ENCODE measurements at regions not wholly inside any gene's neighbourhood (a gene's known extent, or its start where the extent isn't known, plus 50 kb on each side); places are given as distances from the start of the nearest gene placed in this dataset.
A peak's percentile ranks its signal among the peaks of the same experiment; 100 is the strongest.

DNA sequence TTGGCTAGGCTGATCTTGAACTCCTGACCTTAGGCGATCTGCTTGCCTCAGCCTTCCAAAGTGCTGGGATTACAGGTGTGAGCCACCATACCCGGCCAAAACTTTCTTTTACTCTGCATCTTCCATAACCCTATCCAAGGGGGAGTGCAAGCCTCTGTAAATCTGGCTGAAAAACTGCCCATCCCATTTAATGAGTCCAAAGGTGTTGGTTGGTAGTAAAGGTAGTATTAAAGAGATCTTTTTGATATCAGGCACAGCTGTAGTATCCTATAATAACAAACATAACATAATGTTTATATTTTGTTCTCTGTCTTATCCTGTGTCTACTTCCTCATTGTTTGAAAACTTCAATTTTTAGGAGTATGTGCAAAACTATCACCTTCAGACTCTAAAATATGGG lies 559.8 kb upstream of the ATXN8OS start:
- H3K27me3 Mint-ChIP-seq (ENCODE audit: low read depth), result no peaks in the 10 kb centered on the region
- no peak overlapping the region for H3K27ac Mint-ChIP-seq (ENCODE audit: unreplicated experiment)
- no peaks in the 10 kb centered on the region for H3K4me1 Mint-ChIP-seq (ENCODE audit: low read depth)
- no peaks in the 10 kb centered on the region for H3K36me3 Mint-ChIP-seq (ENCODE audit: low read depth)
- DNase-seq (ENCODE audit: low spot score), result no peak
- no peak for TF ChIP-seq CTCF (IDR thresholded peaks at IDR 0.05)
- no peak overlapping the region for H3K4me3 Mint-ChIP-seq (ENCODE audit: unreplicated experiment)
- no peaks in the 10 kb centered on the region for H3K9me3 Mint-ChIP-seq (ENCODE audit: low read depth)

DNA sequence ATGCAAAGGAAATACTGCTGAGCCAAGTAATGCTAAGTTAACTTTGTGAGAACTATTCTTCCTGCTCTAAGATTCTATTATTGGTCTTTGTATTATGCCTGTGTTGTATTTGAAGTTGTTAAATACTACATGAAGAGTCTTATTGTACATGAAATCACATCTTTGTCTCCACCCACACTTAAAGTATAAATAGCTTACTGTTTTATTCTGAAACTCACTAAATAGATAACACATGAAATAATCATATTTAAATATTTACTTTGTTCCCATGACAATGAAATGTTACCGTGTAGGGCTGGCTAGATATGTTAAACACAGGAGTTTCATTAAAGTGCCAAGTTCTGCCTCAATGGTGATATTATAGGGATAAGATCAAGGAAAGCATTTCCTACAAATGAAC lies 562.1 kb upstream of the ATXN8OS start:
- H3K36me3 Mint-ChIP-seq (ENCODE audit: low read depth), result no peaks in the 10 kb centered on the region
- H3K4me1 Mint-ChIP-seq (ENCODE audit: low read depth), result no peaks in the 10 kb centered on the region
- no peaks in the 10 kb centered on the region for H3K27me3 Mint-ChIP-seq (ENCODE audit: low read depth)
- DNase-seq (ENCODE audit: low spot score), result no peak
- no peak for TF ChIP-seq CTCF (IDR thresholded peaks at IDR 0.05)
- no peak overlapping the region for H3K4me3 Mint-ChIP-seq (ENCODE audit: unreplicated experiment)
- no peaks in the 10 kb centered on the region for H3K9me3 Mint-ChIP-seq (ENCODE audit: low read depth)
- H3K27ac Mint-ChIP-seq (ENCODE audit: unreplicated experiment), result no peak overlapping the region

- H3K4me3 Mint-ChIP-seq (ENCODE audit: unreplicated experiment), result no peak overlapping the region
- H3K27me3 Mint-ChIP-seq (ENCODE audit: low read depth), result peaks cover 4% of the 10 kb centered on the region
Measured at GRCh38 chr13:69524459-69525150, 583.0 kb upstream of the ATXN8OS start.

GRCh38 chr13:69496981-69497380 lies 610.6 kb upstream of the ATXN8OS start:
- Mint-ChIP-seq H3K4me1 (ENCODE audit: low read depth) (no peaks in the 10 kb centered on the region), H3K9me3 (ENCODE audit: low read depth) (no peaks in the 10 kb centered on the region), H3K27ac (ENCODE audit: unreplicated experiment) (no peak overlapping the region), H3K4me3 (ENCODE audit: unreplicated experiment) (no peak overlapping the region), H3K27me3 (ENCODE audit: low read depth) (no peaks in the 10 kb centered on the region), H3K36me3 (ENCODE audit: low read depth) (no peaks in the 10 kb centered on the region)
- TF ChIP-seq CTCF (IDR thresholded peaks at IDR 0.05), result no peak
- no peak for DNase-seq (ENCODE audit: low spot score)

More at GRCh38 chr13:69524459-69525150, 583.0 kb upstream of the ATXN8OS start:
- Mint-ChIP-seq H3K36me3 (ENCODE audit: low read depth) (no peaks in the 10 kb centered on the region), H3K9me3 (ENCODE audit: low read depth) (no peaks in the 10 kb centered on the region), H3K27ac (ENCODE audit: unreplicated experiment) (no peak overlapping the region), H3K4me1 (ENCODE audit: low read depth) (peaks cover 2% of the 10 kb centered on the region)
- TF ChIP-seq CTCF (IDR thresholded peaks at IDR 0.05), result peak; percentile 84
- no peak for DNase-seq (ENCODE audit: low spot score)

GRCh38 chr13:69495096-69495495 lies 612.5 kb upstream of the ATXN8OS start:
- TF ChIP-seq CTCF (IDR thresholded peaks at IDR 0.05), result no peak
- H3K36me3 Mint-ChIP-seq (ENCODE audit: low read depth), result no peaks in the 10 kb centered on the region
- H3K27ac Mint-ChIP-seq (ENCODE audit: unreplicated experiment), result no peak overlapping the region
- DNase-seq (ENCODE audit: low spot score), result no peak
- H3K4me1 Mint-ChIP-seq (ENCODE audit: low read depth), result no peaks in the 10 kb centered on the region
- H3K9me3 Mint-ChIP-seq (ENCODE audit: low read depth), result peaks cover 9% of the 10 kb centered on the region
- no peak overlapping the region for H3K4me3 Mint-ChIP-seq (ENCODE audit: unreplicated experiment)
- H3K27me3 Mint-ChIP-seq (ENCODE audit: low read depth), result no peaks in the 10 kb centered on the region
